MM.1S (cell line): ENCODE measurements at regions not wholly inside any gene's neighbourhood (a gene's known extent, or its start where the extent isn't known, plus 50 kb on each side); places are given as distances from the start of the nearest gene placed in this dataset.

Experiments
- DNase-seq: peaks from one replicate; pipeline ENCODE4 v3.0.0-alpha.2; 2015
- H2AFZ ChIP-seq: fragments of 300-600 bp; sonication (generic); 2 replicates; pipeline ENCODE4 v1.6.0; 2016; ENCODE audit warnings: antibody characterized with exemption, low read length
- H3F3A ChIP-seq: fragments of 300-600 bp; sonication (generic); 2 replicates; pipeline ENCODE4 v1.6.1; 2016; ENCODE audit warnings: mild to moderate bottlenecking, antibody characterized with exemption, low read length, moderate library complexity, mixed read lengths; ENCODE audit not compliant: insufficient read depth
- H3K27ac ChIP-seq: fragments of 300-600 bp; sonication (generic); 2 replicates; pipeline ENCODE4 v1.5.1; 2016; ENCODE audit warnings: mild to moderate bottlenecking, low read length
- H3K27me3 ChIP-seq: fragments of 300-600 bp; sonication (generic); replicated peaks from 2 replicates; pipeline ENCODE4 v1.6.0; 2016; ENCODE audit warnings: low read length; ENCODE audit not compliant: insufficient read depth
- H3K36me3 ChIP-seq: fragments of 300-600 bp; sonication (generic); replicated peaks from 2 replicates; pipeline ENCODE4 v1.6.1; 2016; ENCODE audit warnings: mild to moderate bottlenecking, low read length, mixed read lengths; ENCODE audit not compliant: insufficient read depth
- H3K4me1 ChIP-seq: fragments of 300-600 bp; sonication (generic); 2 replicates; pipeline ENCODE4 v1.6.1; 2016; ENCODE audit warnings: low read length, mixed read lengths
- H3K4me2 ChIP-seq: fragments of 300-600 bp; sonication (generic); 2 replicates; pipeline ENCODE4 v1.6.0; 2016; ENCODE audit warnings: low read depth, low read length
- H3K4me3 ChIP-seq: fragments of 300-600 bp; sonication (generic); 2 replicates; pipeline ENCODE4 v1.5.1; 2016; ENCODE audit warnings: low read length, mixed read lengths
- H3K79me2 ChIP-seq: fragments of 300-600 bp; sonication (generic); 2 replicates; pipeline ENCODE4 v1.6.1; 2016; ENCODE audit warnings: mixed run types, low read length, mixed read lengths
- H3K9ac ChIP-seq: fragments of 300-600 bp; sonication (generic); 2 replicates; pipeline ENCODE4 v1.6.1; 2016; ENCODE audit warnings: low read length, mixed read lengths
- H3K9me2 ChIP-seq: fragments of 300-600 bp; sonication (generic); replicated peaks from 2 replicates; pipeline ENCODE4 v1.6.1; 2016; ENCODE audit warnings: mild to moderate bottlenecking, low read length, mixed read lengths; ENCODE audit not compliant: insufficient read depth
- H3K9me3 ChIP-seq: fragments of 300-600 bp; sonication (generic); replicated peaks from 2 replicates; pipeline ENCODE4 v1.6.1; 2016; ENCODE audit warnings: mild to moderate bottlenecking, low read length, mixed read lengths; ENCODE audit not compliant: insufficient read depth
- H4K20me1 ChIP-seq: fragments of 300-600 bp; sonication (generic); 2 replicates; pipeline ENCODE4 v1.6.1; 2016; ENCODE audit warnings: mild to moderate bottlenecking, low read length, moderate library complexity, mixed read lengths; ENCODE audit not compliant: insufficient read depth
- CTCF ChIP-seq: fragments of 300-600 bp; sonication (generic); IDR thresholded peaks from 2 replicates; pipeline ENCODE4 v1.5.1; 2016; ENCODE audit warnings: antibody characterized with exemption, low read length, mixed read lengths
- EZH2 ChIP-seq: fragments of 300-600 bp; sonication (generic); optimal IDR thresholded peaks from 2 replicates; pipeline ENCODE3; 2017; ENCODE audit warnings: low read depth, mild to moderate bottlenecking, antibody characterized with exemption, low read length, mixed read lengths
- EZH2phosphoT487 ChIP-seq: fragments of 300-600 bp; sonication (generic); IDR thresholded peaks from 2 replicates; pipeline ENCODE4 v1.6.1; 2018; ENCODE audit warnings: antibody characterized with exemption, low read length

- Histone ChIP-seq H3K9me3 (no peaks in the 10 kb centered on the region), H3K36me3 (no peaks in the 10 kb centered on the region), H3K27me3 (no peaks in the 10 kb centered on the region), H3K4me1 (no peaks in the 10 kb centered on the region), H3K27ac (no peak overlapping the region), H3K4me2 (no peak overlapping the region), H3K79me2 (no peaks in the 10 kb centered on the region), H3K9me2 (no peaks in the 10 kb centered on the region), H3K4me3 (no peak overlapping the region), H3K9ac (no peak overlapping the region), H4K20me1 (no peaks in the 10 kb centered on the region), H3F3A (no peaks in the 10 kb centered on the region), H2AFZ (no peak overlapping the region)
- no peak for DNase-seq
- no peak for TF ChIP-seq EZH2
- TF ChIP-seq EZH2phosphoT487 = no peak
- TF ChIP-seq CTCF = no peak
Measured at GRCh38 chr2:155266583-155266982, 568.1 kb downstream of the KCNJ3 start.

GRCh38 chr2:155266109-155266508 lies 567.6 kb downstream of the KCNJ3 start:
- Histone ChIP-seq H3K4me2 (no peak overlapping the region), H3K9ac (no peak overlapping the region), H4K20me1 (no peaks in the 10 kb centered on the region), H3K27me3 (no peaks in the 10 kb centered on the region), H3K4me3 (no peak overlapping the region), H3K9me2 (no peaks in the 10 kb centered on the region), H3K36me3 (no peaks in the 10 kb centered on the region), H3K9me3 (no peaks in the 10 kb centered on the region), H3F3A (no peaks in the 10 kb centered on the region), H2AFZ (no peak overlapping the region), H3K27ac (no peak overlapping the region), H3K79me2 (no peaks in the 10 kb centered on the region), H3K4me1 (no peaks in the 10 kb centered on the region)
- TF ChIP-seq EZH2 (no peak), EZH2phosphoT487 (no peak), CTCF (no peak)
- peak; percentile 34 for DNase-seq

- Histone ChIP-seq H3K4me2 (no peak overlapping the region), H3K4me1 (no peaks in the 10 kb centered on the region), H2AFZ (no peak overlapping the region), H3K9me3 (no peaks in the 10 kb centered on the region), H3K79me2 (no peaks in the 10 kb centered on the region), H3K27ac (no peak overlapping the region), H3K9ac (no peak overlapping the region), H3K36me3 (no peaks in the 10 kb centered on the region), H4K20me1 (no peaks in the 10 kb centered on the region), H3K4me3 (no peak overlapping the region), H3K27me3 (no peaks in the 10 kb centered on the region), H3F3A (no peaks in the 10 kb centered on the region), H3K9me2 (no peaks in the 10 kb centered on the region)
- TF ChIP-seq EZH2phosphoT487 (no peak), CTCF (no peak), EZH2 (no peak)
- DNase-seq = no peak
Measured at GRCh38 chr2:155256803-155257202, 558.3 kb downstream of the KCNJ3 start.

- Histone ChIP-seq H3K9me2 (no peaks in the 10 kb centered on the region), H3K27ac (no peak overlapping the region), H3K9ac (no peak overlapping the region), H2AFZ (no peak overlapping the region), H3F3A (no peaks in the 10 kb centered on the region), H3K4me1 (no peaks in the 10 kb centered on the region), H4K20me1 (no peaks in the 10 kb centered on the region), H3K27me3 (no peaks in the 10 kb centered on the region), H3K4me2 (no peak overlapping the region), H3K79me2 (no peaks in the 10 kb centered on the region), H3K4me3 (no peak overlapping the region), H3K9me3 (no peaks in the 10 kb centered on the region), H3K36me3 (no peaks in the 10 kb centered on the region)
- TF ChIP-seq CTCF = peak; percentile 66
- TF ChIP-seq EZH2phosphoT487 = no peak
- peak; percentile 37 for DNase-seq
Measured at GRCh38 chr2:155250800-155251199, 552.3 kb downstream of the KCNJ3 start.
